A549 (cell line): ENCODE measurements at regions not wholly inside any gene's neighbourhood (a gene's known extent, or its start where the extent isn't known, plus 50 kb on each side); places are given as distances from the start of the nearest gene placed in this dataset.

ENCODE experiments used
- ATAC-seq, 2 experiments: fragments of 200-7000 bp in 1 of 2; fragments of >200 bp in 1 of 2; cut with Nextera tagmentation in 1 of 2; cut with Tn5 transposase in 1 of 2; 3 replicates each; pipeline versions ENCODE4 v1.8.0 to v1.9.1; 2018 to 2020; ENCODE audit warnings: mild to moderate bottlenecking in 1 of 2, moderate library complexity in 1 of 2
- CTCF ChIA-PET: fragments of 300-600 bp; sonication (Branson Sonifier 250); formaldehyde crosslinking; extraction: SDS; loops from one replicate; lab custom pipeline; 2021; ENCODE audit warnings: antibody characterized with exemption, inconsistent platforms; lab: Yijun Ruan, JAX
- POLR2A ChIA-PET: fragments of 350-600 bp; formaldehyde crosslinking; extraction: SDS; loops from one replicate; lab custom pipeline; 2021; ENCODE audit warnings: antibody characterized with exemption, inconsistent platforms; lab: Yijun Ruan, JAX
- DNase-seq, 2 experiments: peaks; one replicate each; pipeline versions ENCODE4 v3.0.0 to v3.0.0-alpha.2; 2011 to 2016; ENCODE audit warnings: low read depth in 1 of 2, low spot score in 1 of 2
- FAIRE-seq: peaks from 2 replicates; lab custom pipeline; 2011; peaks lifted over from hg19 to GRCh38; lab: Jason Lieb, UNC
- H3K27ac ChIP-seq, 2 experiments: fragments of >200 bp; sonication (Bioruptor Twin); formaldehyde crosslinking; 3 replicates each; pipeline ENCODE4 v1.5.1; 2016 to 2017
- H3K4me1 ChIP-seq: fragments of >200 bp; sonication (Bioruptor Twin); formaldehyde crosslinking; 3 replicates; pipeline ENCODE4 v1.6.1; 2016
- H3K4me2 ChIP-seq: fragments of >200 bp; sonication (Bioruptor Twin); formaldehyde crosslinking; 3 replicates; pipeline ENCODE4 v1.6.1; 2016
- H3K4me3 ChIP-seq: fragments of >200 bp; sonication (Bioruptor Twin); formaldehyde crosslinking; 3 replicates; pipeline ENCODE4 v1.5.1; 2016
- H3K9me3 ChIP-seq: fragments of >200 bp; sonication (Bioruptor Twin); formaldehyde crosslinking; 3 replicates; pipeline ENCODE4 v1.6.1; 2016
- BHLHE40 ChIP-seq: IDR thresholded peaks from 2 replicates; pipeline ENCODE4 v1.6.1; 2012; ENCODE audit warnings: low read depth, low read length, inconsistent platforms
- CBX8 ChIP-seq: fragments of 200-600 bp; sonication (generic); IDR thresholded peaks from 2 replicates; pipeline ENCODE4 v1.6.1; 2016
- CHD4 ChIP-seq: fragments of 200-600 bp; sonication (generic); IDR thresholded peaks from 2 replicates; pipeline ENCODE4 v1.6.1; 2016; ENCODE audit warnings: antibody characterized with exemption, mild to moderate bottlenecking, borderline replicate concordance
- ESRRA ChIP-seq: fragments of 150-350 bp; IDR thresholded peaks from 2 replicates; pipeline ENCODE4 v1.6.1; 2014; ENCODE audit warnings: mild to moderate bottlenecking, low read length, borderline replicate concordance
- FOXS1 ChIP-seq: fragments of 250-450 bp; sonication (Bioruptor Pico); IDR thresholded peaks from 2 replicates; pipeline ENCODE4 v1.5.0; 2020; ENCODE audit warnings: mild to moderate bottlenecking, moderate library complexity
- GATA3 ChIP-seq: IDR thresholded peaks from 2 replicates; pipeline ENCODE4 v1.6.1; 2012; ENCODE audit warnings: borderline replicate concordance
- HEYL ChIP-seq: fragments of 250-450 bp; sonication (Bioruptor Pico); IDR thresholded peaks from 2 replicates; pipeline ENCODE4 v1.8.0; 2021; ENCODE audit warnings: mild to moderate bottlenecking, moderate library complexity
- HOXB5 ChIP-seq: fragments of 250-450 bp; sonication (Bioruptor Pico); IDR thresholded peaks from 2 replicates; pipeline ENCODE4 v1.5.0; 2020; ENCODE audit warnings: mild to moderate bottlenecking, moderate library complexity
- JUN ChIP-seq, 2 experiments: fragments of >200 bp; sonication (Bioruptor Twin); formaldehyde crosslinking; IDR thresholded peaks; 2 replicates in 1 of 2; 3 replicates in 1 of 2; pipeline ENCODE4 v1.6.1; 2016 to 2017
- KDM1A ChIP-seq: fragments of 200-600 bp; sonication (generic); IDR thresholded peaks from 2 replicates; pipeline ENCODE4 v1.6.1; 2016; ENCODE audit warnings: low read depth, mild to moderate bottlenecking
- MYC ChIP-seq: IDR thresholded peaks from 2 replicates; pipeline ENCODE4 v1.6.1; 2012; ENCODE audit warnings: mild to moderate bottlenecking, inconsistent platforms, low read length, improper control_type of control experiment, borderline replicate concordance
- NFE2L2 ChIP-seq: fragments of 150-350 bp; conservative IDR thresholded peaks from 2 replicates; pipeline ENCODE4 v1.6.1; 2014; ENCODE audit warnings: low read length
- RAD21 ChIP-seq, 2 experiments: fragments of >200 bp in 1 of 2; sonication (Bioruptor Twin) in 1 of 2; formaldehyde crosslinking in 1 of 2; IDR thresholded peaks in 1 of 2; conservative IDR thresholded peaks in 1 of 2; 2 replicates in 1 of 2; 3 replicates in 1 of 2; pipeline ENCODE4 v1.6.1; 2012 to 2018; ENCODE audit warnings: inconsistent platforms in 1 of 2
- RFX5 ChIP-seq: fragments of 450-650 bp; IDR thresholded peaks from 2 replicates; pipeline ENCODE4 v1.7.1; 2014; ENCODE audit warnings: antibody characterized with exemption, mild to moderate bottlenecking, moderate library complexity
- RNF2 ChIP-seq: fragments of 200-600 bp; sonication (generic); IDR thresholded peaks from 2 replicates; pipeline ENCODE4 v1.6.1; 2016; ENCODE audit warnings: low read depth, mild to moderate bottlenecking, antibody characterized with exemption, moderate library complexity, borderline replicate concordance
- SMC3 ChIP-seq: fragments of >200 bp; sonication (Bioruptor Twin); formaldehyde crosslinking; IDR thresholded peaks from 3 replicates; pipeline ENCODE4 v1.6.1; 2018; ENCODE audit warnings: inconsistent platforms
- ZC3H11A ChIP-seq: fragments of 450-650 bp; IDR thresholded peaks from 2 replicates; pipeline ENCODE4 v1.6.1; 2014; ENCODE audit warnings: antibody characterized with exemption, mild to moderate bottlenecking
- ZNF302 ChIP-seq: fragments of 250-450 bp; sonication (Bioruptor Pico); IDR thresholded peaks from 2 replicates; pipeline ENCODE4 v1.9.0; 2021; ENCODE audit warnings: inconsistent platforms, mild to moderate bottlenecking, moderate library complexity
- WGBS: methylation state at CpG from one replicate; pipeline ENCODE4 v1.1.6; 2017; ENCODE audit errors: missing lambda C conversion rate; 5-methylcytosine and 5-hydroxymethylcytosine counted together
- TF ChIP-seq, protein P1 (sequence below): fragments of >200 bp; sonication (Bioruptor Twin); formaldehyde crosslinking; IDR thresholded peaks from 2 replicates; pipeline ENCODE4 v1.6.1; 2016
- TF ChIP-seq, protein P2 (sequence below): fragments of 150-350 bp; IDR thresholded peaks from 2 replicates; pipeline ENCODE4 v1.6.1; 2014; ENCODE audit warnings: low read depth, mild to moderate bottlenecking, low read length

DNA sequence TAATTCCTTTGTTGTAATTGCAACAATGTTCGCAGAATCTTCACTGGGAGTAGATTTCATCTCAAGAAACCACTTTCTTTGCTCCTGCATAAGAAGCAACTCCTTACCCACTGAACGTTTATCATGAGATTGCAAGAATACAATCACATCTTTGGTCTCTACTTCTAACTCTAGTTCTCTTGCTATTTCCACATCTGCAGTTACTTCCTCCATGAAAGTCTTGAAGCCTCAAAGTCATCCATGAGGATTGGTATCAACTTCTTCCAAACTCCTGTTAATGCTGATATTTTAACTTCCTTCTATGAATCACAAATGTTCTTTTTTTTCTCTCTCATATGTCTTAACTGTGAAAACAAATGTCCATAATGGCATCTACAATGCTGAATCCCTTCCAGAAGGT, 118.6 kb upstream of the RAB4A start:
- FAIRE-seq = no peak
- TF ChIP-seq FOXS1 (CRISPR knock-in tag) (no peak), MYC (no peak), RFX5 (no peak), CHD4 (no peak), ZNF302 (CRISPR knock-in tag) (no peak), NFE2L2 (no peak), ZC3H11A (no peak), ESRRA (no peak), HEYL (CRISPR knock-in tag) (no peak), GATA3 (no peak), JUN (IDR thresholded peaks at IDR 0.05) (no peak)
- TF ChIP-seq, protein P1, sequence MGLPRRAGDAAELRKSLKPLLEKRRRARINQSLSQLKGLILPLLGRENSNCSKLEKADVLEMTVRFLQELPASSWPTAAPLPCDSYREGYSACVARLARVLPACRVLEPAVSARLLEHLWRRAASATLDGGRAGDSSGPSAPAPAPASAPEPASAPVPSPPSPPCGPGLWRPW = no peak
- TF ChIP-seq, protein P2, sequence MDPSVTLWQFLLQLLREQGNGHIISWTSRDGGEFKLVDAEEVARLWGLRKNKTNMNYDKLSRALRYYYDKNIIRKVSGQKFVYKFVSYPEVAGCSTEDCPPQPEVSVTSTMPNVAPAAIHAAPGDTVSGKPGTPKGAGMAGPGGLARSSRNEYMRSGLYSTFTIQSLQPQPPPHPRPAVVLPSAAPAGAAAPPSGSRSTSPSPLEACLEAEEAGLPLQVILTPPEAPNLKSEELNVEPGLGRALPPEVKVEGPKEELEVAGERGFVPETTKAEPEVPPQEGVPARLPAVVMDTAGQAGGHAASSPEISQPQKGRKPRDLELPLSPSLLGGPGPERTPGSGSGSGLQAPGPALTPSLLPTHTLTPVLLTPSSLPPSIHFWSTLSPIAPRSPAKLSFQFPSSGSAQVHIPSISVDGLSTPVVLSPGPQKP = no peak
- ATAC-seq = no peak
- ChIA-PET CTCF (interaction anchor here (0.6 kb wide), 1 partner anchor 1445 kb away, joined by 3 read pairs; no protein-coding TSS in a partner anchor), POLR2A (no interaction called here)
- no peaks in the 10 kb centered on the region for H3K9me3 ChIP-seq
- DNase-seq = no peak
- H3K27ac ChIP-seq = no peak overlapping the region
- no peaks in the 10 kb centered on the region for H3K4me1 ChIP-seq
- H3K4me2 ChIP-seq = no peak overlapping the region
- WGBS = 71% methylated on average over 2 of the region's 2 CpGs
- H3K4me3 ChIP-seq = no peak overlapping the region

DNA sequence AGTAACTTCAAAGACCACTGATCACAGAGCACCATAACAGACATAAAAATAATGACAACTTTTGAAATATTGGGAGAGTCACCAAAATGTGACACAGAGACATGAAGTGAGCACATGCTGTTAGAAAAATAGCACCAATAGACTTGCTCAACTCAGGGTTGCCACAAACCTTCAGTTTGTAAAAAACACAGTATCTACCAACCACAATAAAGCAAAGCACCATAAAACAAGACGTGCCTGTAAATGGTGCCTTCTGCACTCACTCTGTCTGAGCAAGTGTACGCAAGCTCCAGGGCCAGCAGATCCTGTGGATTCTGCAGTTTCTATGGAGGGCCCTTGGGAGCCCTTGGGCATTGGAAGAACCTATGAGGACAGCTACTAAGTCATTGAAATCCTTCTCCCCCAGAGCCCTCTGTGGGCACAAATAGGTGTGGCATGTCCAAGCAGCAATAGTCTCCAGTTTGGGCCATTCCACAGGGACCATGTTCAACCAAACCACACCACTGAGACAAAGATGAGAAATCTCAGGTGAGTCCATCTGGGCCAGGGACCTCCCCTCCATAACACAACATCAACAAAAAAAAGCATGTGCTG, 116.9 kb upstream of the RAB4A start:
- ATAC-seq = peak in 1 of 2 experiments; percentile 28; a peak in 1 of 6 replicates

GRCh38 chr1:229154811-229155210, 116.1 kb upstream of the RAB4A start:
- no peak for DNase-seq
- ATAC-seq = no peak
- ChIA-PET CTCF (interaction anchor here (0.9 to 3.0 kb wide), 2 partner anchors 11 to 464 kb away, joined by 3 to 18 read pairs; no protein-coding TSS in a partner anchor), POLR2A (interaction anchor here (0.5 kb wide), 1 partner anchor 92 kb away, joined by 3 read pairs; no protein-coding TSS in a partner anchor)
- Histone ChIP-seq H3K9me3 (no peaks in the 10 kb centered on the region), H3K4me2 (no peak overlapping the region), H3K4me1 (no peaks in the 10 kb centered on the region), H3K27ac (no peak overlapping the region), H3K4me3 (no peak overlapping the region)
- no peak for FAIRE-seq
- 68% methylated on average over 3 of the region's 3 CpGs for WGBS
- no peak for TF ChIP-seq ESRRA
- TF ChIP-seq BHLHE40 = no peak
- no peak for TF ChIP-seq HOXB5 (CRISPR knock-in tag)
- no peak for TF ChIP-seq CBX8
- no peak for TF ChIP-seq KDM1A
- no peak for TF ChIP-seq RNF2

More for the DNA sequence above, 116.9 kb upstream of the RAB4A start:
- no peak for TF ChIP-seq ZC3H11A
- TF ChIP-seq SMC3 = 0 out of 3 replicates have a peak, but pooled peaks have one; percentile 11
- TF ChIP-seq RAD21 (conservative IDR thresholded peaks at IDR 0.05 in 1 of 2, IDR thresholded peaks at IDR 0.05 in 1 of 2) = 0 out of 5 replicates have a peak, but pooled peaks of 1 of the 2 experiments have one; percentile 1
- no peaks in the 10 kb centered on the region for H3K9me3 ChIP-seq
- 59% methylated on average over 2 of the region's 2 CpGs for WGBS
- no peak overlapping the region for H3K4me2 ChIP-seq
- no peak overlapping the region for H3K4me3 ChIP-seq
- no peak for FAIRE-seq
- no peak for DNase-seq
- H3K4me1 ChIP-seq = no peaks in the 10 kb centered on the region
- H3K27ac ChIP-seq = no peak overlapping the region
- CTCF ChIA-PET = interaction anchor here (1.9 kb wide), 1 partner anchor 10 kb away, joined by 8 read pairs; no protein-coding TSS in a partner anchor
- POLR2A ChIA-PET = interaction anchor here (0.5 kb wide), 1 partner anchor 93 kb away, joined by 3 read pairs; no protein-coding TSS in a partner anchor
